ENCODE measurements at regions not wholly inside any gene's neighbourhood (a gene's known extent, or its start where the extent isn't known, plus 50 kb on each side); places are given as distances from the start of the nearest gene placed in this dataset.
A peak's percentile ranks its signal among the peaks of the same experiment; 100 is the strongest.

DNA sequence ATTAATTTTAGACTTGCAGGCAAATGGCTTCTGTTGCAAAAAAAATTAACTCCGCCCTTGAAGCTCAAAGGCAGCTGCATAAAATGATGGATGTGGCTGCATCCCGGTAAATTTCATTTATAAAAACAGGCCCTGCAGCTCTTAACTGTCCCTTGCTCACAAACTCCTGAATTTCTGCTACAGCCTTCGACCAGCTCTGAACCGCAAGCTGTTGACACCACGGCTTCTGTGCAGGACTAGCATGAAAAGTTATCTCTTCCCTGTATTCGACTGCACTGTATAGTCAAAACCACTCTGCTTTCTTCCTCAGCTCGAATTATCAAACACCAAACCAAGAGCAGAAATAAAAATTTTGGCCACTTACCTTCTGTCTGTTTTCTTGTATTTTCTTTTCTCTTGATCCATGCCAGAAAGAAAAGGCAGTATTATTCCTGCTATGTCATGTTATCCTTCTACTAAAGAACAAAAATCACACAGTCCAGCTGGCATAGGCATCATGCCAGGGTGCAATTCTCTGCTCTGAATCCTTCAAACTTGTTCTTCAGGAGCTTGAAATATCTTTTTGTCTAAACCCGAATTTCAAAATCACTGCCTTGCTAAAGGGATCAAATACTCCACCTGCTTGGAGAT, 195.5 kb upstream of the NCAM2 start:
- no peak overlapping the region for H3K4me3 ChIP-seq (ENCODE audit: insufficient read length, low read depth)
- H3K27me3 ChIP-seq (ENCODE audit: insufficient read depth, insufficient read length) = no peaks in the 10 kb centered on the region
- DNase-seq (ENCODE audit: low read depth, low spot score) = no peak
- no peaks in the 10 kb centered on the region for H3K9me3 ChIP-seq (ENCODE audit: insufficient read depth, low read length)
- TF ChIP-seq ZNF274 (IDR thresholded peaks at IDR 0.05; ENCODE audit: low read depth, low read length) (no peak), YY1 (IDR thresholded peaks at IDR 0.05; ENCODE audit: insufficient read depth, insufficient read length) (no peak), SUZ12 (IDR thresholded peaks at IDR 0.05; ENCODE audit: extremely low read depth, insufficient read depth, insufficient read length) (no peak)
- no peaks in the 10 kb centered on the region for H3K4me1 ChIP-seq (ENCODE audit: insufficient read depth, insufficient read length)
- H3K36me3 ChIP-seq (ENCODE audit: insufficient read depth, insufficient read length, low read length) = no peaks in the 10 kb centered on the region
- no peak overlapping the region for H3K9ac ChIP-seq (ENCODE audit: insufficient read length, low read depth)

DNA sequence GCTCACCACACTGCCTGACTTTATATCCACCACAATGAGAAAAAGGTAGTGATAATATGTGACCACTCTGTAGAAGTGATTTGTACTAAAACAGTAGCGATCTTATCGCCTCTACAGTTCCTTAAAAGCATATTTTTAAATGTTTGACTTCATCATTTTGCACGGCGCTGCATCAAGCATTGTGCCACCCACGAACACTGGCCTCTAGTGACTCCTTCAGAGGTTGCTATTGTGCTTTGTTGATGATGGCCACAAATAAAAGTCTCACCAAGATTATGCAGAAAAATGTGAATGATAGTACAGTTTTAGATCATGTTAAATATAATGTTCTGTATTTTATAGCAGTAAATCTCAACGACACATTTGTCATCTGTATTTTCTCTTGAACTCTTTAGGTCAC, 186.5 kb upstream of the NCAM2 start:
- Histone ChIP-seq H3K27me3 (ENCODE audit: insufficient read depth, insufficient read length) (no peaks in the 10 kb centered on the region), H3K9ac (ENCODE audit: insufficient read length, low read depth) (no peak overlapping the region), H3K9me3 (ENCODE audit: insufficient read depth, low read length) (no peaks in the 10 kb centered on the region), H3K4me1 (ENCODE audit: insufficient read depth, insufficient read length) (no peaks in the 10 kb centered on the region), H3K36me3 (ENCODE audit: insufficient read depth, insufficient read length, low read length) (no peaks in the 10 kb centered on the region), H3K4me3 (ENCODE audit: insufficient read length, low read depth) (no peak overlapping the region)
- no peak for TF ChIP-seq SUZ12 (IDR thresholded peaks at IDR 0.05; ENCODE audit: extremely low read depth, insufficient read depth, insufficient read length)
- no peak for TF ChIP-seq YY1 (IDR thresholded peaks at IDR 0.05; ENCODE audit: insufficient read depth, insufficient read length)
- no peak for TF ChIP-seq ZNF274 (IDR thresholded peaks at IDR 0.05; ENCODE audit: low read depth, low read length)
- DNase-seq (ENCODE audit: low read depth, low spot score) = no peak

GRCh38 chr21:20814090-20814489, 184.1 kb upstream of the NCAM2 start:
- Histone ChIP-seq H3K4me3 (ENCODE audit: insufficient read length, low read depth) (no peak overlapping the region), H3K27me3 (ENCODE audit: insufficient read depth, insufficient read length) (no peaks in the 10 kb centered on the region), H3K9ac (ENCODE audit: insufficient read length, low read depth) (no peak overlapping the region), H3K4me1 (ENCODE audit: insufficient read depth, insufficient read length) (no peaks in the 10 kb centered on the region), H3K36me3 (ENCODE audit: insufficient read depth, insufficient read length, low read length) (no peaks in the 10 kb centered on the region), H3K9me3 (ENCODE audit: insufficient read depth, low read length) (no peaks in the 10 kb centered on the region)
- TF ChIP-seq ZNF274 (IDR thresholded peaks at IDR 0.05; ENCODE audit: low read depth, low read length) = no peak
- TF ChIP-seq YY1 (IDR thresholded peaks at IDR 0.05; ENCODE audit: insufficient read depth, insufficient read length) = no peak
- TF ChIP-seq SUZ12 (IDR thresholded peaks at IDR 0.05; ENCODE audit: extremely low read depth, insufficient read depth, insufficient read length) = no peak
- DNase-seq (ENCODE audit: low read depth, low spot score) = no peak

DNA sequence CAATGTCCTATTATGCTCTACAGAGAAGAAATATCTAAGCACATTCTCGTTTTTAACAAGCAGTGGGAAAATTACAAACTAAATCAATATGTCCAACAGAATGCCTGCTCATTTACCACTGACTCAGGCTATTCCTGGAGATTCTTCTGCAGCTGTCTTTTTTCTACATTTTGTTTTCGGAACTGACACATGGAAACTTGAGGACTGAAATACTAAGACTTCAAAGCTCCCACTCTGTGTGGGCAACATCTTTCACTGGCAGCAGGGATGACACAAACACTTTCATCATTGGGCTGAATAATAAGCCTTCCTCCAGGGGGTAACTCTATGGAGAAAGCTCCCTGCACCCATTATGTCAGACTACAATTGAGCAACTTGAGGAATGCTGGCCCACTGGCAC, 175.5 kb upstream of the NCAM2 start:
- no peaks in the 10 kb centered on the region for H3K36me3 ChIP-seq (ENCODE audit: insufficient read depth, insufficient read length, low read length)
- H3K9me3 ChIP-seq (ENCODE audit: insufficient read depth, low read length) = no peaks in the 10 kb centered on the region
- no peaks in the 10 kb centered on the region for H3K4me1 ChIP-seq (ENCODE audit: insufficient read depth, insufficient read length)
- H3K27me3 ChIP-seq (ENCODE audit: insufficient read depth, insufficient read length) = no peaks in the 10 kb centered on the region
- no peak overlapping the region for H3K4me3 ChIP-seq (ENCODE audit: insufficient read length, low read depth)
- TF ChIP-seq SUZ12 (IDR thresholded peaks at IDR 0.05; ENCODE audit: extremely low read depth, insufficient read depth, insufficient read length) = no peak
- TF ChIP-seq ZNF274 (IDR thresholded peaks at IDR 0.05; ENCODE audit: low read depth, low read length) = no peak
- TF ChIP-seq YY1 (IDR thresholded peaks at IDR 0.05; ENCODE audit: insufficient read depth, insufficient read length) = no peak
- DNase-seq (ENCODE audit: low read depth, low spot score) = peak; percentile 13
- H3K9ac ChIP-seq (ENCODE audit: insufficient read length, low read depth) = no peak overlapping the region

DNA sequence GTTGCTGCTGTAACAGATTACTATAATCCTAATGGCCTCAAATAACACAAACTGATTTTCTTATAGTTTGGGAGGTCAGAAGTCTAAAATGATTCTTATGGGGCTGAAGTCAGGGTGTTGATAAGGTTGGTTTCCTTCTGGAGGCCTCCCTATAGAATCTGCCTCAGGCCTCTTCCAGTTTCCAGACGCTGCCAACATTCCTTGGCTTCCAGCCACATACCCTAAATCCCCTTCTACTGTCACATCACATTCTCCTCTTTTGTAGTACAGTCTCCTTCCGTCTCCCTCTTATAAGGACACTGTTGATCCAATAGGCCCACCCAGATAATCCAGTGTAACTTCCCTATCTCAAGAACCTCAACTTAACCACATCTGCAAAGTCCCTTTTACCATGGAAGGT, 145.3 kb upstream of the NCAM2 start:
- TF ChIP-seq ZNF274 (IDR thresholded peaks at IDR 0.05; ENCODE audit: low read depth, low read length) (no peak), SUZ12 (IDR thresholded peaks at IDR 0.05; ENCODE audit: extremely low read depth, insufficient read depth, insufficient read length) (no peak), YY1 (IDR thresholded peaks at IDR 0.05; ENCODE audit: insufficient read depth, insufficient read length) (no peak)
- Histone ChIP-seq H3K4me1 (ENCODE audit: insufficient read depth, insufficient read length) (no peaks in the 10 kb centered on the region), H3K9me3 (ENCODE audit: insufficient read depth, low read length) (peaks cover 17% of the 10 kb centered on the region), H3K4me3 (ENCODE audit: insufficient read length, low read depth) (no peak overlapping the region), H3K9ac (ENCODE audit: insufficient read length, low read depth) (no peak overlapping the region), H3K36me3 (ENCODE audit: insufficient read depth, insufficient read length, low read length) (no peaks in the 10 kb centered on the region), H3K27me3 (ENCODE audit: insufficient read depth, insufficient read length) (no peaks in the 10 kb centered on the region)
- DNase-seq (ENCODE audit: low read depth, low spot score) = no peak

- DNase-seq (ENCODE audit: low read depth, low spot score) = no peak
- H3K36me3 ChIP-seq (ENCODE audit: insufficient read depth, insufficient read length, low read length) = no peaks in the 10 kb centered on the region
- H3K4me1 ChIP-seq (ENCODE audit: insufficient read depth, insufficient read length) = no peaks in the 10 kb centered on the region
- H3K4me3 ChIP-seq (ENCODE audit: insufficient read length, low read depth) = no peak overlapping the region
- no peaks in the 10 kb centered on the region for H3K27me3 ChIP-seq (ENCODE audit: insufficient read depth, insufficient read length)
- TF ChIP-seq YY1 (IDR thresholded peaks at IDR 0.05; ENCODE audit: insufficient read depth, insufficient read length) = no peak
- TF ChIP-seq ZNF274 (IDR thresholded peaks at IDR 0.05; ENCODE audit: low read depth, low read length) = no peak
- TF ChIP-seq SUZ12 (IDR thresholded peaks at IDR 0.05; ENCODE audit: extremely low read depth, insufficient read depth, insufficient read length) = no peak
- H3K9me3 ChIP-seq (ENCODE audit: insufficient read depth, low read length) = peaks cover 13% of the 10 kb centered on the region
- no peak overlapping the region for H3K9ac ChIP-seq (ENCODE audit: insufficient read length, low read depth)
Observed at GRCh38 chr21:20856926-20857325, 141.3 kb upstream of the NCAM2 start.

- no peak overlapping the region for H3K9ac ChIP-seq (ENCODE audit: insufficient read length, low read depth)
- no peaks in the 10 kb centered on the region for H3K36me3 ChIP-seq (ENCODE audit: insufficient read depth, insufficient read length, low read length)
- H3K9me3 ChIP-seq (ENCODE audit: insufficient read depth, low read length) = no peaks in the 10 kb centered on the region
- no peak for DNase-seq (ENCODE audit: low read depth, low spot score)
- H3K27me3 ChIP-seq (ENCODE audit: insufficient read depth, insufficient read length) = no peaks in the 10 kb centered on the region
- no peaks in the 10 kb centered on the region for H3K4me1 ChIP-seq (ENCODE audit: insufficient read depth, insufficient read length)
- H3K4me3 ChIP-seq (ENCODE audit: insufficient read length, low read depth) = no peak overlapping the region
- TF ChIP-seq SUZ12 (IDR thresholded peaks at IDR 0.05; ENCODE audit: extremely low read depth, insufficient read depth, insufficient read length) = no peak
- TF ChIP-seq YY1 (IDR thresholded peaks at IDR 0.05; ENCODE audit: insufficient read depth, insufficient read length) = no peak
- no peak for TF ChIP-seq ZNF274 (IDR thresholded peaks at IDR 0.05; ENCODE audit: low read depth, low read length)
Observed at GRCh38 chr21:20874202-20874601, 124.0 kb upstream of the NCAM2 start.

Measured in NT2/D1 (cell line).